Suprapubic skin (tissue), 4 donors: ENCODE measurements at regions not wholly inside any gene's neighbourhood (a gene's known extent, or its start where the extent isn't known, plus 50 kb on each side); places are given as distances from the start of the nearest gene placed in this dataset.

ENCODE experiments used
- DNase-seq, 2 donors: peaks; one replicate each; pipeline ENCODE4 v3.0.0-alpha.2; 2019; ENCODE audit warnings: low spot score in 2 of 2
- H3K27ac ChIP-seq: fragments of 200-600 bp; sonication (generic); one replicate; pipeline ENCODE4 v1.5.1; 2019
- H3K27me3 ChIP-seq: fragments of 200-600 bp; sonication (generic); one replicate; pipeline ENCODE4 v1.5.1; 2019
- H3K36me3 ChIP-seq: fragments of 200-600 bp; sonication (generic); one replicate; pipeline ENCODE4 v1.5.1; 2019
- H3K4me1 ChIP-seq: fragments of 200-600 bp; sonication (generic); one replicate; pipeline ENCODE4 v1.5.1; 2019
- H3K4me3 ChIP-seq: fragments of 200-600 bp; sonication (generic); one replicate; pipeline ENCODE4 v1.5.1; 2019; ENCODE audit warnings: mild to moderate bottlenecking
- H3K9me3 ChIP-seq: fragments of 200-600 bp; sonication (generic); one replicate; pipeline ENCODE4 v1.5.1; 2019
- CTCF ChIP-seq, 2 donors: fragments of 200-600 bp in 1 of 2; fragments of 450-650 bp in 1 of 2; sonication (generic) in 1 of 2; IDR thresholded peaks; one replicate each; pipeline ENCODE4 v1.5.1; 2016 to 2019; ENCODE audit warnings: antibody characterized with exemption in 2 of 2, mild to moderate bottlenecking in 1 of 2, moderate library complexity in 1 of 2
- EP300 ChIP-seq: sonication (generic); formaldehyde crosslinking; IDR thresholded peaks from one replicate; pipeline ENCODE4 v1.6.1; 2017; ENCODE audit warnings: antibody characterized with exemption
- POLR2A ChIP-seq, 2 donors: fragments of 450-650 bp; IDR thresholded peaks; one replicate each; pipeline ENCODE4 v1.6.1; 2017; ENCODE audit warnings: antibody characterized with exemption in 2 of 2, mild to moderate bottlenecking in 2 of 2, moderate library complexity in 2 of 2
- POLR2AphosphoS5 ChIP-seq, 3 donors: sonication (generic); formaldehyde crosslinking; IDR thresholded peaks; one replicate each; pipeline ENCODE4 v1.6.1; 2017; ENCODE audit warnings: antibody characterized with exemption in 3 of 3
- WGBS: methylation state at CpG from one replicate; pipeline ENCODE4 v1.1.5; 2018; 5-methylcytosine and 5-hydroxymethylcytosine counted together

- no peak for DNase-seq
- Histone ChIP-seq H3K27me3 (no peaks in the 10 kb centered on the region), H3K36me3 (no peaks in the 10 kb centered on the region), H3K4me3 (no peak overlapping the region), H3K4me1 (peaks cover 4% of the 10 kb centered on the region), H3K27ac (no peak overlapping the region), H3K9me3 (no peaks in the 10 kb centered on the region)
- TF ChIP-seq CTCF (IDR thresholded peaks at IDR 0.05), result no peak
- no peak for TF ChIP-seq EP300
- no peak for TF ChIP-seq POLR2A (IDR thresholded peaks at IDR 0.05)
- 54% methylated on average over 6 of the region's 6 CpGs for WGBS
These were observed 90.6 kb upstream of the SYNDIG1 start for GRCh38 chr20:24378661-24379483.

- Histone ChIP-seq H3K27me3 (no peaks in the 10 kb centered on the region), H3K4me1 (peaks cover 4% of the 10 kb centered on the region), H3K9me3 (no peaks in the 10 kb centered on the region), H3K27ac (no peak overlapping the region), H3K36me3 (no peaks in the 10 kb centered on the region), H3K4me3 (no peak overlapping the region)
- TF ChIP-seq CTCF (IDR thresholded peaks at IDR 0.05) (no peak), POLR2AphosphoS5 (IDR thresholded peaks at IDR 0.05) (no peak), EP300 (no peak), POLR2A (IDR thresholded peaks at IDR 0.05) (no peak)
- 47% methylated on average over 2 of the region's 2 CpGs for WGBS
- no peak for DNase-seq
These were observed 92.9 kb upstream of the SYNDIG1 start for GRCh38 chr20:24376311-24377099.

GRCh38 chr20:24373372-24373771, 96.1 kb upstream of the SYNDIG1 start:
- Histone ChIP-seq H3K4me3 (no peak overlapping the region), H3K4me1 (peaks cover 4% of the 10 kb centered on the region), H3K27me3 (no peaks in the 10 kb centered on the region), H3K36me3 (no peaks in the 10 kb centered on the region), H3K9me3 (no peaks in the 10 kb centered on the region), H3K27ac (no peak overlapping the region)
- TF ChIP-seq POLR2AphosphoS5 (IDR thresholded peaks at IDR 0.05) (no peak), POLR2A (IDR thresholded peaks at IDR 0.05) (no peak), CTCF (IDR thresholded peaks at IDR 0.05) (no peak), EP300 (no peak)
- WGBS, result 84% methylated on average over 3 of the region's 3 CpGs
- DNase-seq, result no peak

- no peak for TF ChIP-seq POLR2A (IDR thresholded peaks at IDR 0.05)
- no peak for TF ChIP-seq CTCF (IDR thresholded peaks at IDR 0.05)
- Histone ChIP-seq H3K4me1 (no peaks in the 10 kb centered on the region), H3K4me3 (no peak overlapping the region), H3K9me3 (no peaks in the 10 kb centered on the region), H3K27me3 (no peaks in the 10 kb centered on the region), H3K36me3 (no peaks in the 10 kb centered on the region), H3K27ac (no peak overlapping the region)
- 93% methylated on average over 3 of the region's 7 CpGs for WGBS
- no peak for DNase-seq
These were observed 98.3 kb upstream of the SYNDIG1 start for GRCh38 chr20:24370911-24371695.

- H3K4me1 ChIP-seq, result no peaks in the 10 kb centered on the region
- H3K36me3 ChIP-seq, result no peaks in the 10 kb centered on the region
- no peak overlapping the region for H3K27ac ChIP-seq
- H3K27me3 ChIP-seq, result no peaks in the 10 kb centered on the region
- WGBS, result 90% methylated on average over 4 of the region's 6 CpGs
- no peak overlapping the region for H3K4me3 ChIP-seq
- no peak for DNase-seq
- no peaks in the 10 kb centered on the region for H3K9me3 ChIP-seq
- TF ChIP-seq CTCF (IDR thresholded peaks at IDR 0.05) (no peak), EP300 (no peak), POLR2AphosphoS5 (IDR thresholded peaks at IDR 0.05) (no peak), POLR2A (IDR thresholded peaks at IDR 0.05) (no peak)
These were observed 99.2 kb upstream of the SYNDIG1 start for GRCh38 chr20:24370249-24370648.
